GM12864 (cell line): ENCODE measurements at regions not wholly inside any gene's neighbourhood (a gene's known extent, or its start where the extent isn't known, plus 50 kb on each side); places are given as distances from the start of the nearest gene placed in this dataset.

Experiments
- DNase-seq: peaks from one replicate; pipeline ENCODE4 v3.0.0-alpha.2; 2011; ENCODE audit warnings: low read depth
- H3K4me3 ChIP-seq: 2 replicates; pipeline ENCODE4 v1.5.1; 2011; ENCODE audit warnings: mild to moderate bottlenecking, low read depth, low read length, control low read depth
- CTCF ChIP-seq: IDR thresholded peaks from 2 replicates; pipeline ENCODE4 v1.5.1; 2011; ENCODE audit warnings: low read depth, mild to moderate bottlenecking, moderate library complexity, low read length, control low read depth, inconsistent platforms; ENCODE audit errors: missing control alignments

GRCh38 chr10:128912568-128913311, 554.3 kb upstream of the MGMT start:
- TF ChIP-seq CTCF: no peak
- no peak overlapping the region for H3K4me3 ChIP-seq

DNA sequence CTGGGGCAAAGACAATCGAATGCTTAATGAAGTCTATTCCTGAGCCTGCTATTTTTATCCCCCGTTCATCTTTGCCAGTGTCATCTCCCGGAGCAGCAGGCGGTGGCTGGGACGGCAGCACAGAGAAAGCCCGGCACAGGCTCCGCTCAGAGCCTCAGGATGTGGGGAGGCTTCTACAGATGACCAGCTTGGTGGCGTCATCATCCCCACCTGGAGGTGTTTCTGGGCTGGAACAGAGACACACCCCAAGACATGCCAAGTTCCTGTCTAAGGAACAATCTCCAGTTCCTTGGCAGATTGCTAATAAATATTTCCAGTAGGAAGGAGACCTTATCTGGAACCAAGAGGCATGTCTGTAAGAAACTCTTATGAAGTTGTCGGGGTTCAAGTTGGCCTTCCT, 552.4 kb upstream of the MGMT start:
- no peak for DNase-seq
- no peak overlapping the region for H3K4me3 ChIP-seq
- no peak for TF ChIP-seq CTCF

More at GRCh38 chr10:128912568-128913311, 554.3 kb upstream of the MGMT start:
- no peak for DNase-seq

DNA sequence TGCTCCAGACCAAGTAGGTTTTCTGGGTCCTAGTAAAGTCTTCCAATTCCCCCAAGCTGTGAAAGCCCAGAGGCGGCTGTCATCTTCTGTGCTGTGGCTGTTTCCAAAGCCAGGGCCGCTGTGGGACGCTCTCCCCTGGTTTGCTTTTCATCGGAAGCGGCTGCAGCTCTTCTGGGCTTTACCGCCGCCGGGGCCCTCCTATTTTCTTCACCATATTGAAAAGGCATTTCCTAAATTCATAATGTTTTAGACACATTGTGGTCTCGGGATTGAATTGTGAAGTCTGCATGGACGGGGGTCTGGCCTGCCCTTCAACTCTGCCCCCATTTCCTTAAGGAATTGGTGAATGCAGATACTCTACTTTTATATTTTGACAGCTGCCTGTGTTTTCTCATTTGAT, 551.4 kb upstream of the MGMT start:
- no peak overlapping the region for H3K4me3 ChIP-seq
- no peak for TF ChIP-seq CTCF
- DNase-seq: no peak

DNA sequence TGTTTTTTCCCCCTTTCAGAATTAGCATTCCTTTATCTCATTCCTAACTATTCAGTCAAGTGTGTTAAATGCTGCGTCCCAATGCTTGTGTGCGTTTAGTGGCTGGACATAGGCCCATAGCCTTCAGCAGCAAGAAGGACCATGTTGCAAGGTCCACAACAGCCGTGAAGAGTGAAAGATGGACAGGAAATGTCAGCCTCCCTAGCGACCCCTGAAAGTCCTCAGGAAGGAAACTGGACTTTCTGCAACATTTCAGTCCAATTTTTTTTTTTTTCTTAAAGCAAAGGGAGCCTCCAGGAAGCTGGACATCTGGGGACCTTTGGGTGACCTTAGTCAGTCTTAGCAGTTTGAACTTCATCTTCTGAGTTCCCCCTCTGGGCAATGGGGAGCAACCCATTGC, 550.7 kb upstream of the MGMT start:
- DNase-seq: no peak
- H3K4me3 ChIP-seq: no peak overlapping the region
- no peak for TF ChIP-seq CTCF

GRCh38 chr10:128921389-128922022, 545.5 kb upstream of the MGMT start:
- H3K4me3 ChIP-seq: no peak overlapping the region
- no peak for DNase-seq
- no peak for TF ChIP-seq CTCF

- no peak overlapping the region for H3K4me3 ChIP-seq
- no peak for TF ChIP-seq CTCF
- DNase-seq: no peak
Measured at GRCh38 chr10:128922172-128922571, 544.9 kb upstream of the MGMT start.
